Stimulated activated CD8-positive, alpha-beta memory T cell treated with anti-CD3 and anti-CD28 coated beads, Interleukin-15, amount 100 ng/mL, for 48 hours (primary cell): ENCODE measurements at regions not wholly inside any gene's neighbourhood (a gene's known extent, or its start where the extent isn't known, plus 50 kb on each side); places are given as distances from the start of the nearest gene placed in this dataset.

Experiments
- DNase-seq, 2 donors: peaks; one replicate each; pipeline ENCODE4 v3.0.0-alpha.2; 2020; ENCODE audit warnings: low read depth in 2 of 2

- DNase-seq, result no peak
Measured at GRCh38 chr12:34395056-34396005, 373.0 kb downstream of the ALG10 start.

- no peak for DNase-seq
Measured at GRCh38 chr12:34396006-34396860, 373.9 kb downstream of the ALG10 start.

- DNase-seq, result no peak
Measured at GRCh38 chr12:34396861-34397590, 374.7 kb downstream of the ALG10 start.

- DNase-seq, result no peak
Measured at GRCh38 chr12:34397591-34398365, 375.5 kb downstream of the ALG10 start.

GRCh38 chr12:34398366-34398705 is 376.0 kb downstream of the ALG10 start:
- no peak for DNase-seq

GRCh38 chr12:34398706-34399630 is 376.7 kb downstream of the ALG10 start:
- no peak for DNase-seq

GRCh38 chr12:34399631-34400410 is 377.5 kb downstream of the ALG10 start:
- DNase-seq, result no peak

GRCh38 chr12:34400411-34400881 is 378.1 kb downstream of the ALG10 start:
- DNase-seq, result no peak

- DNase-seq, result no peak
Measured at GRCh38 chr12:34400986-34401658, 378.8 kb downstream of the ALG10 start.

- no peak for DNase-seq
Measured at GRCh38 chr12:34401659-34402227, 379.4 kb downstream of the ALG10 start.

GRCh38 chr12:34402228-34402898 is 380.1 kb downstream of the ALG10 start:
- no peak for DNase-seq

GRCh38 chr12:34402899-34403705 is 380.8 kb downstream of the ALG10 start:
- no peak for DNase-seq

- DNase-seq, result no peak
Measured at GRCh38 chr12:34403706-34404376, 381.5 kb downstream of the ALG10 start.

- DNase-seq, result no peak
Measured at GRCh38 chr12:34404377-34405285, 382.3 kb downstream of the ALG10 start.
